ENCODE measurements at regions not wholly inside any gene's neighbourhood (a gene's known extent, or its start where the extent isn't known, plus 50 kb on each side); places are given as distances from the start of the nearest gene placed in this dataset.
A peak's percentile ranks its signal among the peaks of the same experiment; 100 is the strongest.

GRCh38 chr22:17318817-17319216 lies 50.4 kb upstream of the CECR2 start:
- ATAC-seq = no peak
- intact Hi-C loops (cut with DNase I) = no loop called here
- TF ChIP-seq CTCF (IDR thresholded peaks at IDR 0.05) = no peak

GRCh38 chr22:17315310-17315709 lies 54.0 kb upstream of the CECR2 start:
- ATAC-seq = peak in 2 of 4 donors; percentile 20 to 25

More at GRCh38 chr22:17318817-17319216, 50.4 kb upstream of the CECR2 start:
- 90 to 92% (median 92%) methylated on average over 3 of the region's 3 CpGs for WGBS, 3 donors
- no peak for DNase-seq
- H3K27ac ChIP-seq = no peak overlapping the region
- H3K36me3 ChIP-seq (ENCODE audit: insufficient read depth in 1 of 2, low read depth in 1 of 2) = no peaks in the 10 kb centered on the region
- H3K4me3 ChIP-seq = no peak overlapping the region
- no peaks in the 10 kb centered on the region for H3K27me3 ChIP-seq (ENCODE audit: insufficient read depth in 3 of 3, low read length in 2 of 3)
- no peaks in the 10 kb centered on the region for H3K9me3 ChIP-seq
- peaks cover 9% of the 10 kb centered on the region for H3K4me1 ChIP-seq

GRCh38 chr22:17314487-17314886 lies 54.8 kb upstream of the CECR2 start:
- peaks cover 10% of the 10 kb centered on the region for H3K4me1 ChIP-seq
- ATAC-seq = peak; percentile 53 to 93 (median 87)
- intact Hi-C loops (cut with DNase I) = loop anchor here in 1 of 2 donors (5.0 kb wide), 1 partner anchor 47 kb away; no protein-coding TSS in a partner anchor
- no peak for DNase-seq
- H3K27me3 ChIP-seq (ENCODE audit: insufficient read depth in 3 of 3, low read length in 2 of 3) = no peaks in the 10 kb centered on the region
- H3K36me3 ChIP-seq (ENCODE audit: insufficient read depth in 1 of 2, low read depth in 1 of 2) = no peaks in the 10 kb centered on the region
- no peak for TF ChIP-seq CTCF (IDR thresholded peaks at IDR 0.05)
- H3K9me3 ChIP-seq = no peaks in the 10 kb centered on the region
- 32 to 51% (median 35%) methylated on average over 9 of the region's 9 CpGs for WGBS, 3 donors
- H3K27ac ChIP-seq = peak overlapping the region; percentile 63
- H3K4me3 ChIP-seq = peak overlapping the region; percentile 1

More at GRCh38 chr22:17315310-17315709, 54.0 kb upstream of the CECR2 start:
- H3K27me3 ChIP-seq (ENCODE audit: insufficient read depth in 3 of 3, low read length in 2 of 3) = no peaks in the 10 kb centered on the region
- peak overlapping the region; percentile 63 for H3K27ac ChIP-seq
- H3K4me1 ChIP-seq = peaks cover 10% of the 10 kb centered on the region
- intact Hi-C loops (cut with DNase I) = no loop called here
- H3K9me3 ChIP-seq = no peaks in the 10 kb centered on the region
- H3K36me3 ChIP-seq (ENCODE audit: insufficient read depth in 1 of 2, low read depth in 1 of 2) = no peaks in the 10 kb centered on the region
- DNase-seq = no peak
- WGBS, 3 donors = 86 to 93% (median 87%) methylated on average over 7 of the region's 7 CpGs
- no peak overlapping the region for H3K4me3 ChIP-seq
- no peak for TF ChIP-seq CTCF (IDR thresholded peaks at IDR 0.05)

- H3K36me3 ChIP-seq (ENCODE audit: insufficient read depth in 1 of 2, low read depth in 1 of 2) = no peaks in the 10 kb centered on the region
- no peak overlapping the region for H3K4me3 ChIP-seq
- no peak overlapping the region for H3K27ac ChIP-seq
- intact Hi-C loops (cut with DNase I) = loop anchor here in 1 of 2 donors (5.0 kb wide), 1 partner anchor 46 kb away; no protein-coding TSS in a partner anchor
- WGBS, 3 donors = 85 to 87% (median 85%) methylated on average over 14 of the region's 14 CpGs
- ATAC-seq = no peak
- H3K9me3 ChIP-seq = no peaks in the 10 kb centered on the region
- no peaks in the 10 kb centered on the region for H3K27me3 ChIP-seq (ENCODE audit: insufficient read depth in 3 of 3, low read length in 2 of 3)
- no peak for DNase-seq
- no peak for TF ChIP-seq CTCF (IDR thresholded peaks at IDR 0.05)
- peaks cover 16% of the 10 kb centered on the region for H3K4me1 ChIP-seq
Observed at GRCh38 chr22:17313626-17314025, 55.6 kb upstream of the CECR2 start.

GRCh38 chr22:17307566-17307965 lies 61.7 kb upstream of the CECR2 start:
- peak overlapping the region; percentile 11 for H3K27ac ChIP-seq
- DNase-seq = no peak
- H3K4me1 ChIP-seq = peaks cover 11% of the 10 kb centered on the region
- no peaks in the 10 kb centered on the region for H3K9me3 ChIP-seq
- intact Hi-C loops (cut with DNase I) = no loop called here
- 61 to 84% (median 71%) methylated on average over 9 of the region's 9 CpGs for WGBS, 3 donors
- no peak overlapping the region for H3K4me3 ChIP-seq
- H3K36me3 ChIP-seq (ENCODE audit: insufficient read depth in 1 of 2, low read depth in 1 of 2) = no peaks in the 10 kb centered on the region
- H3K27me3 ChIP-seq (ENCODE audit: insufficient read depth in 3 of 3, low read length in 2 of 3) = no peaks in the 10 kb centered on the region
- ATAC-seq = peak in 3 of 4 donors; percentile 23 to 59 (median 25)
- TF ChIP-seq CTCF (IDR thresholded peaks at IDR 0.05) = no peak

All from psoas muscle (tissue), 7 donors.